ENCODE measurements at regions not wholly inside any gene's neighbourhood (a gene's known extent, or its start where the extent isn't known, plus 50 kb on each side); places are given as distances from the start of the nearest gene placed in this dataset.

GRCh38 chr12:66852091-66852490 is 173.2 kb upstream of the GRIP1 start:
- DNase-seq (ENCODE audit: low read depth) = no peak

DNA sequence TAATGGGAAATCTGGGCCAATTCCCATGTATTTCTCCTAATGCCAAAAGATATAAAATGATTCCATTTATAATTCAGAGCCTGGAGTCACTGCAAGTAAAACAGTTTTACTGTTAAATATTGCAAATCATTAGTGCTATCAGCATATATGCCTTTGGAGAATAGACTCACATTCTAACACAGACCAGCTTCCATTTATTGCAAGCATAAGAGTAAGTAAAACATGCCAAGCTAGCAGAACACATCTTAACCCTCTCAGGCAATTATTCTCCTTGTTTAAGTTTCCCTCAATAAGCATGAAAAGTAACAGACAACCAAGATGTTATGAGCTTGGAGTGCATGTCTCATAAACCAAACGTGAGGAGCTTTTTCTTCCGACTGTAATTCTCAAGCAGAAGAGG is 173.9 kb upstream of the GRIP1 start:
- no peak for DNase-seq (ENCODE audit: low read depth)

DNA sequence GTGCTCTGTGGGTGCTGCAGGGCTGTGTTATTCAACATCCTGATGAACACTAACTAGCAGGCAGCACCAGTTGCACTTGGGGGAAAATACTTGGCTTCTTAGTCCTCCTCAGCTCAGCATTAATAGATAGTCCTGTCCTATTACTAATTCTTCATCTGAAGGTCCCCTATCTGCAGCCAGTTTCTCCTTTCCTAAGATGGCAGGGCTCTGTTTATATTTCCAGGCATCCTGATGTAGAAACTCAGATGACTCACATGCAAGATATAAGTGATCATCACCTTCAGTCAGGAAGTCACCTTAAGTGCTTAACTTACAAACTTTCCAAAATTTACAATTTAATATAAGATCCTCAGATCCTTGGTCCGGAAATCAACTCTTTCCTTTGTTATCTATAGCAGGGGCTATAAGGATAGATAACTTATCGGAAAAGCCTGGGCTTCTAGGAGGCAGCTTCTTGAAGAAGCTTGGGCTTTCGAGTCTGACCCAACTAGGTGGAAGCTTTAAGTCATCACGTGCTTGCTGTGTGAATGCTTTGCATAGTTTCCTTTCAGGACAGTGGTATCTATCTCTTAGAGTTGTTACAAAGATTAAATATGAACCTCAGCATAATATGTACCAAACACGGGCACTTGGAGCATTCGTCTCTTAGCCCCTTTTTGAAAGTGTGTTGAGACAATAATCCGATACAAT is 181.0 kb upstream of the GRIP1 start:
- no peak for DNase-seq (ENCODE audit: low read depth)

GRCh38 chr12:66860752-66861750 is 182.2 kb upstream of the GRIP1 start:
- DNase-seq (ENCODE audit: low read depth) = peak; percentile 50

DNA sequence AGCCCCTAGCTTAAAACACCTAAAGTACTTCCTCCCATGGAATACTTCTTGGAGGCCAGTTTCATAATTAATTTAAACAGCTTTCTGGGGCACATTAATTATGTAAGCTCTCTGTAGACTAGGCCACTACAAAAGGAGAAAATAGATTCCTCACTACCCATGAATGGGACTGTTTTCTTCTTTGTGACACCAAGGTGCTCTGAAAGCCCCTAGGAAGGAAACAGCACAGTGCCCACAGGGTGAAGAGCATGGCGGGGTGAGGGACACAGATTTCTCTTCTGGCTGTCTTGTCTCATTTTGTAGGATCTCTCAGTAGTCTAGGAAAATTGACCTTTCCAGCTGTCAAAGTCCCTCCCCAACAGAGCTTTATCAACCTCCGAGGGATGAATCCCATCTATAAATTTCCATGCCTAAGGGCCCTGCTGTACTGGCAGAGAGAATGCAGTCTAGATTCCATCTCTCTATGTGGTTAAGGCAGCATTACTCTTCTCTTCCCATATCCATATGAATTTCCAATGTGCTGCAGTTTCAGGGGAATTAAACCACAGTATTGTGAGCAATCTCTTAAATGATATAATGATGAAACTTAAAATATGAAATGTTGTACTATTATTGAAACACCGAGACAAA is 183.6 kb upstream of the GRIP1 start:
- DNase-seq (ENCODE audit: low read depth) = no peak

DNA sequence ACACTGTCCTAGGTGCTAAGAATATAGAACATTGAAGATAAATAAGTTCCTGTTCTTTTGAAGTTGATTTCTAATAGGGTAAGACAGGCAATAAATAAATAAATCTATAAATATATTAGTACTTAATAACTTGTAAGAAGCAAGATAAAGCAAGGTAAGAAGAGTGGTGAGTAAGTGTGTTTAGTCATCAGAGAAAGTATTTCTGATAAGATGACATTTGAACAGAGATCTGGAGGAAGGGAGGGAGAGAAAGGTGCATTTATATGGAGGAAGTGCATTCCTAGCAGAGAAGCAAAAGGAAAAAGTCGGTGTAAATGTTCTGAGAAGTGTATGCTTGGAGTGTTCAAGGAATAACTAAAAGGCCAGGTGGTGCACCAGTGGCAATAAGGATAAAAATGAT is 184.4 kb upstream of the GRIP1 start:
- no peak for DNase-seq (ENCODE audit: low read depth)

DNA sequence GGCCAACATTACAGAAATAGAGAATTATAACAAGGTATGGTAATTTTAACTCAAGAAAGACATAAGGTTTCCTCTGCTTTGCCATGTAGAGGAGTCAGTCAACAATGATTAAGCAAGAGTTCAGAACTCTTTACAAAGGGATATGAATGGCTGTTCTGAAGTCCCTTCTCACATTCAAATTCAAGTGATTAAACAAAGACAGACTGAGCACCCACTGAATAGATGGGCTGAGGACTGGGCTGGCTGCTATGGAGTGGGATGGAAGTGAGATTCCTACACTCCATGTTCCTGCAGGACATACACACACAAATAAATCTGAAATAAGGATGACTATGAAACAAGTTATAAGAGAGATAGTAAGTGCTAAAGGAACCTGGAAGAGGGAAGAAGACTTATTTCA is 199.0 kb upstream of the GRIP1 start:
- DNase-seq (ENCODE audit: low read depth) = no peak

DNA sequence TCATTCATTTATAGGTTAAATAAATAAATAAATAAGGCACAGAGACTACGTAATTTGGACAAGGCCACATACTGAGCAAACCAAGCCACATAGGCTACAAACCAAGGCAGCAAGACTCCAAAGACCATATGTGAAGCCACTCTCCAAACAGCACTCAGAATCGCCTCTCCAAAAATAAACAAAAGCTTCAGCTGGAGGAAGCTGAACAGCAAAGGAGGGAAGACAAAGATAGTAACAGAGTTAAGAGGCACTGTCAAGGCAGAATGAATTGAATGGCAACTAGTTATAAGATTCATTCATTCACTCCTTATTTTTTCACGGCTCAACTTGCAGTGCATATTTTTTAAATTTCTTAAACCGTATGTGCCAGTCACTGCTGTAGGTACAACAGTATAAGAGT is 200.5 kb upstream of the GRIP1 start:
- no peak for DNase-seq (ENCODE audit: low read depth)

DNA sequence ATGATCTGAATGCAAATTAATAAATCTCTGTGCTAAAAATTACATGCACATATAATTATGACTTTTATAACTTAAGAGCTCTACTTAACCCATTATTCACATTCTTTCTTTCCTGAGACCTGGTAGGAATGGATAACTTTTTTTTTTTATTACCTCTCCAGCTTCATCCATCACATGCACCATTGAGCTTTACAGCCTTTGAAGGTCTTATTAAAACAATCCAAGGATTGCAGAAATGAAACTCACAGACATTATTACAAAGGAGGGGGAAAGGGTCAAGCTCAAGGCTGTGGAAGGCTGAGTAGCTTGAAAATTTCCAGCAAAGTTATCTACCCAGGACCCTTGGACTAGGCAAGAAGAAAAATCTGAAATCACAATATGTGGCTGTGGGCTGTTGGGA is 202.5 kb upstream of the GRIP1 start:
- no peak for DNase-seq (ENCODE audit: low read depth)

DNA sequence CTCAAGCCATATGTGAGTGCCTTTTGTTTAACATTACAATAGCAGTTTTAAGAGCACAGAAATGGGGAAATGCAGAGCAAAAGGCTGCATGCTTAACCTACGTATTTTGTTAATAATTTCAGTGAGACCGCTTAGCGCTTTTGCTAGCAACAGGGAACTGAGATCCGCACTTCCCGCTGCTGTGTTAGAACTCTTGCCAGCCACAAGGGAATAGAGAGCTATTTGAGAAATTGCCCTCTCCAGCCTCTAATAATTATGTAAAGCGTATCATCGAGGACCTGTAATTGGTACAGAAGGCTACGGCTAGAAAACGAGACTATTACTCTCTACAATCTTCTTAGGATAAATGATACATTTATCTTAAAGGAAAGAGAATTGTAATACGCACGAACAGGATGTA is 205.2 kb upstream of the GRIP1 start:
- no peak for DNase-seq (ENCODE audit: low read depth)

DNA sequence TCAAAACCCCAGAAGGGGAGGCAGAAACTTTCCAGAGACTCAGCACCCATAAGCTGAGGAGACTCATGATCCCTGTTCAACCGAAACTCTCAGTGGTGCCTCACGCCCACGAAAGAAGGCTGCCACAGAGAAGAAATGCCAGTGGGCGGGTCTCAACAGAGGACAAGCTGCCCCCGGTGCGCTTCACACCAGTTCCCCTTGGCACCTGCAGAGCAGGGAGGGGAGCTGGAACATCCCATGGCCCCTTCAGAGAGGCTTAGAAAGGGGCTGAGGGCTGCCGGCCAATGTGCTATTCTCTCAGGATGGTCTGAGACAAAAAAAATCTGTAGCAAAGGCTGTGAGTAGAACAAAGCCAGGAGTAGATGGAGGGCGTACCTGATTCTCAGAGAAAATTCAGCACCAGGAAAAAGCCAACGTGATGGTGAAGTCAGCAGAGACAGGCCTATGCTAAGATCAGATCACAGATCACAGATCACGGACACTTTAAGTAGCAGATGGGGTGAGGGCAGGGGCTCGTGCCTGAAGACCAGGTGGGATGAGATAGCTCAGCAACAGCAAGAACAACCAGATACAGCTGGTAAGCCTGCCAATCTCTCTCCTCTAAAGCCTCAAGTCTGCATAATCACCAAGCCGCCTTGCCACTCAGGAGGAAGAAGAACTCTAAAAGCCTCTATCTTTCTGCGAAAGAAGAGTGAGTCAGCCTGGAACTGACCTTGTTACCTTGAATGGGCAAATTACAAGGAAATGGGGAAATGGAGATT is 206.4 kb upstream of the GRIP1 start:
- DNase-seq (ENCODE audit: low read depth) = no peak

DNA sequence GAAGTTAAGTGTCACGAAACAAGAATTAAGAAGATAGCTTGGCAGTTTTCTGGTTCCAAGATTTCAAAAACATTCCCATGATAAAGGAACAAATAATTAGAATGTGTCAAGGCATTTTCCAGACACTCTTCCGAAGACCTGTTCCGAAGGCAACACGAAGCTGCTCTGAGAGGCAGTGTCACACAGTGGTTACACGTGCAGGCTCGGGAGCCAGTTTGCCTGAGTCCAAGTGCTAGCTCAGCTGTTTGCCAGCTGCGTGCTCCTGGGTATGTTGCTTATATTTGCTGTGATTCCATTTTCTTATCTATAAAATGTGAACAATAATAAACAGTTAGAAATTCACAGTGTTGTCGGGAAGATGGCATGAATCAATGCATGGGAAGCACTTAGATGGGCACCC is 217.9 kb upstream of the GRIP1 start:
- DNase-seq (ENCODE audit: low read depth) = no peak

DNA sequence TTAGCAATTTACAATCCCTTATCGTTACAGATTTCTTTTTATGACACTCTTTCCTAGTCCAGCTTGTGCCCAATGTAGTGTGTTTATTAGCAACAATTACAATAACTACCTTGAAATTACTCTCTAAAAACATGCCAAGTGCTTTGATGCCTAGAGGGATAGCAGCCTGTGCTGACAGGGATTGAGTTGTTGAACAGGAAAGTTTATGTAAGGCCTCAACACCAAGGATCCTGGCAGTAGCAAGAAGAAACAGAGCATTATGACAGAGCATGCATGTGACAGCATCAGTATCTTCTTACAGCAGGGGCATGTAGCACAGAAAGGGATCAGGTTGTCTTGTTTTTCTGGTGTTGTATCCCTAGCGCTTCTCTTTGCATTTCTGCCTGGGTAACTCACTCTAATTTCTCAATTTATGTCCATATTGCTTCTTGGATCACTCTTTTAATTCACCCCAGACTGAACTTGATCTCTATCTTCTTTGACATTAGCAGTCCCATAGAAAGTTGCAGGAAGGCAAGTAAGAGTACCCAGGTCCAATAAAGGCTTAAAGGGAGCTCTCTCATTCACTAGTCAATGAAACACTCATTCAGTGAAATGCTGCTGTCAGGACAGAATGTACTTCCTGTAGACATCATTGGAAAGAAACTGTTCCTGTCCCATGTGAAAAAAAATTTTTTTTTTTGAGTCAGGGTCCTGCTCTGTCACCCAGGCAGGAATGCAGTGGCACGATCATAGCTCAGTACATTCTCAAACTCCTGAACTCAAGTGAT is 220.0 kb upstream of the GRIP1 start:
- DNase-seq (ENCODE audit: low read depth) = no peak

DNA sequence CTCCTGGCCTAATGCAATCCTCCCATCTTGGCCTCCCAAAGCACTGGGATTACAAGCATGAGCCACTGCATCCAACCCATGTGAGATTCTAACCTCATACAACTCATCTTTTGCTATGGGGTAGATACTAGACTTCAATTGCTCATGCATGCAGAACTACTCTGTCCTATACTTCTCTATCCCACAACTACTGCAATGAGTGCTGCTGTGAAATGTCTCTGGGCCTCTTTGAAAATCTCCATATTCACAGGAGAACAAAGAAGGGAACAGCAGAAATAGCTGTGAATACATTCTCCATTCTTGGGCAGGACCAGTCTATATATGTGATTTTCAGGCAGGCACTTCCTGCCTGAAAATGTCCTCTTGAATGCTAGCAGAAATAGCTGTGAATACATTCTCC is 220.7 kb upstream of the GRIP1 start:
- DNase-seq (ENCODE audit: low read depth) = no peak

DNA sequence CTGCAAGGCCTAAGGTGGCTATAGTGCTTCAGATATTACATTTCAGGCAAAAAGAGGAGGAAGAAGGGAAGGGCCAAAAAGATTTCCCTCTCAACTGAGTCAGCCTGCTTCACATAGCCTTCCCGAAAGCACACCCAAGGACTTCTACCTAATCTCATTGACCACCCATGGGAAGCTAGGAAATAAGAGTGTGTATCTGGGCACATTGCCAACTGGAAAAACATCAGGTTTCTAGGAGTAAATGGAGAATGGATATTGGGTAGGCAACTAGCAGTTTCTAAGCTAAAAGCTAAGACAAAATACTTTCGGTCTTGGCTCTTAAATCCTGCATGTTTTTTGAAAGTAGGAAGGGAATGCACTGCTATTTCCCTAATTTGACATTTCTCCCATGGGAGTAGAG is 221.7 kb upstream of the GRIP1 start:
- no peak for DNase-seq (ENCODE audit: low read depth)

DNA sequence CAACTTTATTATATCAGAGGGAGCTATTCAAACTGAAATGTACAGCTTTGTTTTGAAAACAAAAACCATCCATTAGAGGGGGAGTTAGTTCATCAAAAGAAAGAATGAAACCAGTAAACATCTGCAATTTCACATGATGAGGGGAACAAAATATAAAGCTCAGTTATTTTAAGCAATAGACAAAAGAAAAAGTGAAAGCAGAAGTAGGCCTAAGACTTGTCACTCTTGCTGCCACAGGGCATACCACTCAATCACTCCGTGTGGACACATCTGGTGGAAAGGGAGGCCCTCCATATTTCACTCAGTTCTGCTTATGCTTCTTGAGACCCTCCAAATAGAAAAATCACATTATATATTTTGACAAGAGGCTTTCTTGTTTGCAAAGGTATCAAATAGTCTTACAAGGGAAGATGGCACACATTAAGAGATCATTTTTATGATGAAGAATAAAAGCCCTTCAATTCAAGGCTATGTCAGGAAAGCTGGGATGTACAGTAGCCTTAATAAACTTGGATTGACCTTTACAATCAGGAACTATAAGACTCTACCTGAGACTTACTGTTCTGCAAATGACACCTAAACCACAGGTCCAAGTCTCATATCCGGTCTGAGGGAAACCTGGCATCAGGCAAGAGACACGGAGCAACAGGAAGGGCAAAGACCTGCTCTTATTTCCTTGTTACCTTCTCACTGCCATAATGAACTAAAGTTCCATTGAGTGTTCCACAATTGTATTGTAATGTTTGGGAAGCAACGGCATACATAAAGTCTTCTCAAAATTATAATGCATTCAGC is 222.5 kb upstream of the GRIP1 start:
- DNase-seq (ENCODE audit: low read depth) = no peak

- no peak for DNase-seq (ENCODE audit: low read depth)
Measured at GRCh38 chr12:66902020-66902419, 223.1 kb upstream of the GRIP1 start.

DNA sequence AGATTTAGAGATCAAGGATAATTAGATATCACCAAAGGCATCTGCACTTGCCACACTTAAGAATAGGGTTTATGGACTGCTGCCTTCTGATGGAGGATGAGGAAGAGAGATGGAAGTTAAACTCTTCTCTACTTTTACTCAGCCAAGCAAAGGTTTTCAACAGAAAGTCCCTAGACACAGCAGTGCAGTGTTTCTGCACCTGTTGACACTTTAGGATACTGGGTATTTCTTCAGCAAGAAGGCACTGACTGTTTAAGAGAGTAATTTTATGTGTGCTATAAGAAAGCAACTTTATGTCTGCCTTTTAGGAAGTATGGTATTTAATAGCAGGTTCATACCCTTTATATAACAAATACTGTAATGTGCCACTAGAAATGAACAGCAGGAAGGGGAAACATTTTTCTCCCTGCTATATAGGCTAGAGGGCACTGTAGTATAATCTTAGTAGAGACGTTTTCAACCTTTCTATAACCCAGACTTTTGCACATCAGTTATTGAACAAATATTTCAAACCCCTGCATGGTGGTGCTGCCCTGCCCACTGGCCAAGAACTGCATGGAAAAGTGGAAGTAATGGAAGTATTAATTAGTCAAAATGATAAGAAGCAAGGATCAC is 225.0 kb upstream of the GRIP1 start:
- no peak for DNase-seq (ENCODE audit: low read depth)

GRCh38 chr12:66905201-66905600 is 226.3 kb upstream of the GRIP1 start:
- DNase-seq (ENCODE audit: low read depth) = no peak

- no peak for DNase-seq (ENCODE audit: low read depth)
Measured at GRCh38 chr12:66910366-66910974, 231.6 kb upstream of the GRIP1 start.

Measured in stimulated activated CD8-positive, alpha-beta memory T cell treated with anti-CD3 and anti-CD28 coated beads, Interleukin-12 subunit alpha, Interleukin-12 subunit beta, amount 100 ng/mL, for 1 hour (primary cell).